ENCODE measurements at regions not wholly inside any gene's neighbourhood (a gene's known extent, or its start where the extent isn't known, plus 50 kb on each side); places are given as distances from the start of the nearest gene placed in this dataset.

- TF ChIP-seq CTCF (IDR thresholded peaks at IDR 0.05) = no peak
- TF ChIP-seq POLR2A (IDR thresholded peaks at IDR 0.05) = no peak
Measured at GRCh38 chr4:119829326-119829725, 200.7 kb upstream of the PDE5A start.
